ENCODE measurements at regions not wholly inside any gene's neighbourhood (a gene's known extent, or its start where the extent isn't known, plus 50 kb on each side); places are given as distances from the start of the nearest gene placed in this dataset.
"Not testable (repeated sequence)": the region's sequence is repeated elsewhere in the genome, so short reads cannot be mapped to it uniquely, and the experiment has no call there.

GRCh38 chr3:8147711-8148110, 353.9 kb upstream of the LMCD1 start:
- DNase-seq: no peak

- no peak for DNase-seq
These were observed 348.7 kb upstream of the LMCD1 start for GRCh38 chr3:8152821-8153418.

- DNase-seq: no peak
These were observed 347.8 kb upstream of the LMCD1 start for GRCh38 chr3:8153800-8154199.

- DNase-seq: no peak
These were observed 347.0 kb upstream of the LMCD1 start for GRCh38 chr3:8154617-8155016.

- DNase-seq: no peak
These were observed 345.5 kb upstream of the LMCD1 start for GRCh38 chr3:8156138-8156537.

- DNase-seq: no peak
These were observed 344.8 kb upstream of the LMCD1 start for GRCh38 chr3:8156831-8157230.

GRCh38 chr3:8157640-8158039, 344.0 kb upstream of the LMCD1 start:
- no peak for DNase-seq

- DNase-seq: peak in 1 of 4 experiments; percentile 1
These were observed 337.5 kb upstream of the LMCD1 start for GRCh38 chr3:8164145-8164544.

- DNase-seq: no peak
These were observed 335.6 kb upstream of the LMCD1 start for GRCh38 chr3:8166014-8166413.

GRCh38 chr3:8170971-8171508, 330.6 kb upstream of the LMCD1 start:
- no peak for DNase-seq

GRCh38 chr3:8173892-8174291, 327.7 kb upstream of the LMCD1 start:
- DNase-seq: no peak

GRCh38 chr3:8176759-8177483, 324.7 kb upstream of the LMCD1 start:
- DNase-seq: not testable (repeated sequence)

GRCh38 chr3:8178516-8178915, 323.1 kb upstream of the LMCD1 start:
- DNase-seq: not testable (repeated sequence)

GRCh38 chr3:8182904-8183303, 318.7 kb upstream of the LMCD1 start:
- DNase-seq: no peak

GRCh38 chr3:8183627-8184026, 318.0 kb upstream of the LMCD1 start:
- peak; percentile 11 to 36 (median 29) for DNase-seq

GRCh38 chr3:8186213-8186612, 315.4 kb upstream of the LMCD1 start:
- DNase-seq: no peak

GRCh38 chr3:8187996-8188395, 313.6 kb upstream of the LMCD1 start:
- DNase-seq: no peak

GRCh38 chr3:8189051-8189450, 312.6 kb upstream of the LMCD1 start:
- DNase-seq: no peak

- no peak for DNase-seq
These were observed 310.2 kb upstream of the LMCD1 start for GRCh38 chr3:8191406-8191805.

GRCh38 chr3:8197384-8197783, 304.2 kb upstream of the LMCD1 start:
- DNase-seq: no peak

- DNase-seq: no peak
These were observed 303.0 kb upstream of the LMCD1 start for GRCh38 chr3:8198605-8199004.

GRCh38 chr3:8200996-8201395, 300.6 kb upstream of the LMCD1 start:
- DNase-seq: no peak

- no peak for DNase-seq
These were observed 299.7 kb upstream of the LMCD1 start for GRCh38 chr3:8201886-8202285.

GRCh38 chr3:8204331-8204730, 297.3 kb upstream of the LMCD1 start:
- no peak for DNase-seq

Data from suppressor macrophage (primary cell).